ENCODE measurements at regions not wholly inside any gene's neighbourhood (a gene's known extent, or its start where the extent isn't known, plus 50 kb on each side); places are given as distances from the start of the nearest gene placed in this dataset.

GRCh38 chr1:48082271-48082962 lies 85.2 kb upstream of the TRABD2B start:
- TF ChIP-seq CREB1 (IDR thresholded peaks at IDR 0.05; ENCODE audit: low read depth) (no peak), YY1 (IDR thresholded peaks at IDR 0.05; ENCODE audit: low read depth) (no peak), FOXM1 (IDR thresholded peaks at IDR 0.05; ENCODE audit: borderline replicate concordance, low read depth) (no peak), EGR1 (IDR thresholded peaks at IDR 0.05) (no peak), TEAD4 (IDR thresholded peaks at IDR 0.05) (no peak), NFIC (IDR thresholded peaks at IDR 0.05) (no peak), ZBTB7A (IDR thresholded peaks at IDR 0.05; ENCODE audit: low read depth) (no peak), TCF12 (IDR thresholded peaks at IDR 0.05; ENCODE audit: low read depth) (no peak), EP300 (IDR thresholded peaks at IDR 0.05; ENCODE audit: borderline replicate concordance) (no peak), RAD21 (IDR thresholded peaks at IDR 0.05; ENCODE audit: low read depth) (no peak), TAF1 (IDR thresholded peaks at IDR 0.05; ENCODE audit: low read depth) (no peak), CEBPB (IDR thresholded peaks at IDR 0.05) (no peak)
- TF ChIP-seq, protein P1, sequence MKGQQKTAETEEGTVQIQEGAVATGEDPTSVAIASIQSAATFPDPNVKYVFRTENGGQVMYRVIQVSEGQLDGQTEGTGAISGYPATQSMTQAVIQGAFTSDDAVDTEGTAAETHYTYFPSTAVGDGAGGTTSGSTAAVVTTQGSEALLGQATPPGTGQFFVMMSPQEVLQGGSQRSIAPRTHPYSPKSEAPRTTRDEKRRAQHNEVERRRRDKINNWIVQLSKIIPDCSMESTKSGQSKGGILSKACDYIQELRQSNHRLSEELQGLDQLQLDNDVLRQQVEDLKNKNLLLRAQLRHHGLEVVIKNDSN (IDR thresholded peaks at IDR 0.05): no peak
- TF ChIP-seq, protein P2, sequence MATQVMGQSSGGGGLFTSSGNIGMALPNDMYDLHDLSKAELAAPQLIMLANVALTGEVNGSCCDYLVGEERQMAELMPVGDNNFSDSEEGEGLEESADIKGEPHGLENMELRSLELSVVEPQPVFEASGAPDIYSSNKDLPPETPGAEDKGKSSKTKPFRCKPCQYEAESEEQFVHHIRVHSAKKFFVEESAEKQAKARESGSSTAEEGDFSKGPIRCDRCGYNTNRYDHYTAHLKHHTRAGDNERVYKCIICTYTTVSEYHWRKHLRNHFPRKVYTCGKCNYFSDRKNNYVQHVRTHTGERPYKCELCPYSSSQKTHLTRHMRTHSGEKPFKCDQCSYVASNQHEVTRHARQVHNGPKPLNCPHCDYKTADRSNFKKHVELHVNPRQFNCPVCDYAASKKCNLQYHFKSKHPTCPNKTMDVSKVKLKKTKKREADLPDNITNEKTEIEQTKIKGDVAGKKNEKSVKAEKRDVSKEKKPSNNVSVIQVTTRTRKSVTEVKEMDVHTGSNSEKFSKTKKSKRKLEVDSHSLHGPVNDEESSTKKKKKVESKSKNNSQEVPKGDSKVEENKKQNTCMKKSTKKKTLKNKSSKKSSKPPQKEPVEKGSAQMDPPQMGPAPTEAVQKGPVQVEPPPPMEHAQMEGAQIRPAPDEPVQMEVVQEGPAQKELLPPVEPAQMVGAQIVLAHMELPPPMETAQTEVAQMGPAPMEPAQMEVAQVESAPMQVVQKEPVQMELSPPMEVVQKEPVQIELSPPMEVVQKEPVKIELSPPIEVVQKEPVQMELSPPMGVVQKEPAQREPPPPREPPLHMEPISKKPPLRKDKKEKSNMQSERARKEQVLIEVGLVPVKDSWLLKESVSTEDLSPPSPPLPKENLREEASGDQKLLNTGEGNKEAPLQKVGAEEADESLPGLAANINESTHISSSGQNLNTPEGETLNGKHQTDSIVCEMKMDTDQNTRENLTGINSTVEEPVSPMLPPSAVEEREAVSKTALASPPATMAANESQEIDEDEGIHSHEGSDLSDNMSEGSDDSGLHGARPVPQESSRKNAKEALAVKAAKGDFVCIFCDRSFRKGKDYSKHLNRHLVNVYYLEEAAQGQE (IDR thresholded peaks at IDR 0.05; ENCODE audit: low read depth): no peak

DNA sequence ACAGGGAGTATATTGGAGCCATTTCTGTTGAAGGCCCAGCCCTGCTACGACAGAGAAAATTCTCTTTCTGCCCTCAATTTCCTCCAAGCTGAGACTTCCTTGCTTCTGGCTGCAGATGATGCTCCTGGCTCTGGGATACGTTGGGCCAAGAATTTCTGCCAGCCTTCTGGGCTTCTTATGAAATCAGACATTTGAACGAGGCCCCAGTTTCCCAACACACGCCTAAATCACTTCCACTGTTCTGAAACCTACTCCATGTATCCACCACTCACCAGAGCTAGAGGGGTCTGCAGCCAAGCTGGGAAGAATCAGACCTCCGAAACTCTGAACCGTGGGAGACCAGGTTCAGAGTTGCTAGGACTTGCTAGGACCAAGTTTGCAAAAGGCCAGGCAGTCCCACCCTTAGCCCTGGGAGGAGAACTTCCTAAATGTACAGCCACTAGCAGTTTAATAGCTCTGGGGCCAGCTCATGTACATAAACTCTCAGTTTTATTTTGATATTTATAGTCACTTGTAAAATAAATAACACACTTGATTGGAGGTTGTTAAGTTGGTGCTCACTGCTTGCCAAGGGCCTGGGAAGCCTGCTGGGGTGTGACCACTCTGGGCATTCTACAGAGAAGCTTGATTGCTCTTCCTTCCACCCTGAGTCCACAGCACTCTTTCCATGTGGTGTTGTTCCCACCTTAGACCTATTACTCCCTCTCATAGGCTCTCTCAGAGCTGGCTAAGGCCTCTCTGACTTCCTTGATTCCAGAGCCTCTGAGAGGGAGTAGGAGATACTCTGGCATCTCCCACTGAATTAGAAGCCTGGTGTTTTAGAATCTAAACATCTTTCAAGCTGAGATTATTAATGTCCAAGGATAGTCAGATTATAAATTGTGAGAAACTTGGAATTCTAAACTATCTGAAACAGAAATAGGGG lies 83.4 kb upstream of the TRABD2B start:
- TF ChIP-seq EP300 (IDR thresholded peaks at IDR 0.05; ENCODE audit: borderline replicate concordance) (no peak), TAF1 (IDR thresholded peaks at IDR 0.05; ENCODE audit: low read depth) (no peak), YY1 (IDR thresholded peaks at IDR 0.05; ENCODE audit: low read depth) (no peak), NFIC (IDR thresholded peaks at IDR 0.05) (no peak), FOXM1 (IDR thresholded peaks at IDR 0.05; ENCODE audit: borderline replicate concordance, low read depth) (no peak), TCF12 (IDR thresholded peaks at IDR 0.05; ENCODE audit: low read depth) (no peak), RAD21 (IDR thresholded peaks at IDR 0.05; ENCODE audit: low read depth) (no peak), MAX (IDR thresholded peaks at IDR 0.05) (no peak), EGR1 (IDR thresholded peaks at IDR 0.05) (no peak), ZBTB7A (IDR thresholded peaks at IDR 0.05; ENCODE audit: low read depth) (no peak), CREB1 (IDR thresholded peaks at IDR 0.05; ENCODE audit: low read depth) (no peak), CEBPB (IDR thresholded peaks at IDR 0.05) (no peak), TEAD4 (IDR thresholded peaks at IDR 0.05) (no peak)
- TF ChIP-seq, protein P2 (IDR thresholded peaks at IDR 0.05; ENCODE audit: low read depth): no peak
- TF ChIP-seq, protein P1 (IDR thresholded peaks at IDR 0.05): no peak

DNA sequence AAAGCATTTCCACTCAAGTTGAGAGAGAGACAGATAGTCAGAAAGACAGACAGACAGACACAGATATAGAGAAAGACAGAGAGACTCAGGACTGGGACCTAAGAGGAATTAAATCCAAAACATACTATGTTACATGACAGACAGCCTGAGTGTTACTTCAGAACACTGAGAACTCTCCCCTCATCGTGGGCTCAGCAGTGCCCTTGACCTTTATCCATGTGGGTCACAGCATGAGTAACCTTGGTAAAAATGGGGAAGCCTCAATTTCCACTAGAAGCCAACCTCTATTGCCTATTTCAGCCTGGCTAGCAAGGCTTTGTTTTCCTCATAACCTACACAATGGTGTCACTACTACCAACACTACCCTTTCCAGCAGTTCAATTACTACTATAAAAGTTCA lies 81.9 kb upstream of the TRABD2B start:
- TF ChIP-seq MAX (IDR thresholded peaks at IDR 0.05) (no peak), RAD21 (IDR thresholded peaks at IDR 0.05; ENCODE audit: low read depth) (no peak), CEBPB (IDR thresholded peaks at IDR 0.05) (no peak), NFIC (IDR thresholded peaks at IDR 0.05) (no peak)

DNA sequence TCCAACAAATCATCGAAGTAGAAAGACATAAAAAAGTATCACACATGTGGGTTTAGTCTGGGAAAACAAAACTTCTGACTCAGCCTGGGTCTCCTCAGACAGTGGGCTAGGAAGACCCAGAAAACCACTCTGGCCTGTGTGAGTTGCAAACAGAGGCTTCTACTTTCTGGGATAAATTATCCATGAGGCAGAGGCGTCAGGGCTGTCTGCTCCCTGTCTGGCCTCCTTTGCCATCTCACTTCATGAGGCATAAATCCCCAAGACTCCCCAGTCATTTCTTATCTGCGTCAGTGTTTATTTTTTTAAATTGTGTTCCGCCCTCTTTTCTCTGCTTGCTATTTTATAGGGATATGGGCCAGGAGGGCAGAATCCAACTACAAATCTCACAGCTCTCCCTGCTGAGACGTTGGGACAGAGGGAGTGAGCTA lies 80.6 kb upstream of the TRABD2B start:
- TF ChIP-seq TAF1 (IDR thresholded peaks at IDR 0.05; ENCODE audit: low read depth) (no peak), EP300 (IDR thresholded peaks at IDR 0.05; ENCODE audit: borderline replicate concordance) (no peak), MAX (IDR thresholded peaks at IDR 0.05) (no peak)

DNA sequence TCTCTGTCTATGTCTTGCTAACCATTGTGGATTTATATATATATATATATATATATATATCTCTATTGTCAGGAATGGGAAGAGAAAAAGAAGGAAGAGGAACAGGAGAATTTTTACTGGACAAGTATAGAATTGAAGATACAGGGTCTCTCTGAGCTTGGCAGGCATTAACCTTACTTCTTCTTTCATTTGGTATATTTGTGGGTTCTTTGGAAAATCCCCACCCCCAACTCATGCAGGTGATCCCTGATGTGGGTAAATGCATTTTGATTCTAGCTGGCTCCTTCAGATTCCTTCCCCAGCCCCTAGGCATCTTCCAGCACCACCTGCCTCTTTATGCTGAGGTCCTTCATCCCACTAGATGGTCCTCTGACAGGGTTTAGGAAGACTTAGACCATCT lies 78.8 kb upstream of the TRABD2B start:
- TF ChIP-seq FOXM1 (IDR thresholded peaks at IDR 0.05; ENCODE audit: borderline replicate concordance, low read depth) (no peak), TEAD4 (IDR thresholded peaks at IDR 0.05) (no peak), ZBTB7A (IDR thresholded peaks at IDR 0.05; ENCODE audit: low read depth) (no peak), NFIC (IDR thresholded peaks at IDR 0.05) (no peak), YY1 (IDR thresholded peaks at IDR 0.05; ENCODE audit: low read depth) (no peak), EP300 (IDR thresholded peaks at IDR 0.05; ENCODE audit: borderline replicate concordance) (no peak), CREB1 (IDR thresholded peaks at IDR 0.05; ENCODE audit: low read depth) (no peak), CEBPB (IDR thresholded peaks at IDR 0.05) (no peak), EGR1 (IDR thresholded peaks at IDR 0.05) (no peak), TAF1 (IDR thresholded peaks at IDR 0.05; ENCODE audit: low read depth) (no peak), RAD21 (IDR thresholded peaks at IDR 0.05; ENCODE audit: low read depth) (no peak), MAX (IDR thresholded peaks at IDR 0.05) (no peak)
- TF ChIP-seq, protein P2 (IDR thresholded peaks at IDR 0.05; ENCODE audit: low read depth): no peak
- TF ChIP-seq, protein P1 (IDR thresholded peaks at IDR 0.05): no peak
